Calu3 (cell line): ENCODE measurements at regions not wholly inside any gene's neighbourhood (a gene's known extent, or its start where the extent isn't known, plus 50 kb on each side); places are given as distances from the start of the nearest gene placed in this dataset.

Experiments
- BruUV-seq: library from RNA; stranded (reverse); fragments of 400-500 nt; replicated peaks from 2 replicates; lab custom pipeline; 2021; lab: Mats Ljungman, UMichigan
- CTCF ChIA-PET: fragments of 300-600 bp; sonication (Branson Sonifier 250); formaldehyde crosslinking; loops from one replicate; lab custom pipeline; 2022; ENCODE audit warnings: antibody characterized with exemption; lab: Charles Lee
- DNase-seq: peaks from one replicate; pipeline ENCODE4 v3.0.0; 2022
- H3K27ac Mint-ChIP-seq: one replicate; pipeline ENCODE4 v1.8.0; 2022; ENCODE audit warnings: mixed read lengths; ENCODE audit not compliant: unreplicated experiment
- H3K27me3 Mint-ChIP-seq: one replicate; pipeline ENCODE4 v1.8.0; 2022; ENCODE audit warnings: mixed read lengths; ENCODE audit not compliant: unreplicated experiment
- H3K36me3 Mint-ChIP-seq: one replicate; pipeline ENCODE4 v1.8.0; 2022; ENCODE audit warnings: mild to moderate bottlenecking, moderate library complexity, mixed read lengths; ENCODE audit not compliant: insufficient read depth, unreplicated experiment
- H3K4me1 Mint-ChIP-seq: one replicate; pipeline ENCODE4 v1.8.0; 2022; ENCODE audit warnings: mild to moderate bottlenecking, low read depth, mixed read lengths; ENCODE audit not compliant: unreplicated experiment
- H3K4me3 Mint-ChIP-seq: one replicate; pipeline ENCODE4 v1.8.0; 2022; ENCODE audit warnings: mild to moderate bottlenecking, low read depth, moderate library complexity, mixed read lengths; ENCODE audit not compliant: unreplicated experiment
- H3K9me3 Mint-ChIP-seq: one replicate; pipeline ENCODE4 v1.8.0; 2022; ENCODE audit warnings: low read depth, mixed read lengths; ENCODE audit not compliant: unreplicated experiment
- CTCF ChIP-seq: fragments of 200-600 bp; IDR thresholded peaks from one replicate; pipeline ENCODE4 v1.8.0; 2022; ENCODE audit warnings: antibody characterized with exemption; ENCODE audit not compliant: unreplicated experiment
- intact Hi-C: fragments of 100-400 bp; cut with micrococcal nuclease; formaldehyde crosslinking; loops from one replicate; pipeline ENCODE4 v1.10.0; 2022; ENCODE audit not compliant: unreplicated experiment

- Mint-ChIP-seq H3K9me3 (no peaks in the 10 kb centered on the region), H3K27me3 (peaks cover 85% of the 10 kb centered on the region), H3K4me1 (no peaks in the 10 kb centered on the region), H3K27ac (no peak overlapping the region), H3K36me3 (no peaks in the 10 kb centered on the region), H3K4me3 (no peak overlapping the region)
- CTCF ChIA-PET: no interaction called here
- DNase-seq: no peak
- no peak for TF ChIP-seq CTCF
- intact Hi-C loops: no loop called here
- BruUV-seq: no TSS peak
Observed at GRCh38 chr20:58600756-58601155, 50.3 kb upstream of the STX16 start.

GRCh38 chr20:58599966-58600365 lies 51.1 kb upstream of the STX16 start:
- H3K9me3 Mint-ChIP-seq: no peaks in the 10 kb centered on the region
- CTCF ChIA-PET: no interaction called here
- no peak for TF ChIP-seq CTCF
- no peak for DNase-seq
- H3K27me3 Mint-ChIP-seq: peaks cover 84% of the 10 kb centered on the region
- H3K4me3 Mint-ChIP-seq: no peak overlapping the region
- no TSS peak for BruUV-seq
- H3K4me1 Mint-ChIP-seq: no peaks in the 10 kb centered on the region
- no peak overlapping the region for H3K27ac Mint-ChIP-seq
- intact Hi-C loops: no loop called here
- H3K36me3 Mint-ChIP-seq: no peaks in the 10 kb centered on the region

GRCh38 chr20:58598211-58599015 lies 52.7 kb upstream of the STX16 start:
- Mint-ChIP-seq H3K27ac (no peak overlapping the region), H3K4me3 (no peak overlapping the region), H3K9me3 (no peaks in the 10 kb centered on the region), H3K27me3 (peaks cover 78% of the 10 kb centered on the region), H3K4me1 (no peaks in the 10 kb centered on the region), H3K36me3 (no peaks in the 10 kb centered on the region)
- CTCF ChIA-PET: no interaction called here
- DNase-seq: no peak
- intact Hi-C loops: no loop called here
- TF ChIP-seq CTCF: no peak
- BruUV-seq: no TSS peak

- Mint-ChIP-seq H3K4me1 (no peaks in the 10 kb centered on the region), H3K27me3 (peaks cover 83% of the 10 kb centered on the region), H3K9me3 (no peaks in the 10 kb centered on the region), H3K36me3 (no peaks in the 10 kb centered on the region), H3K4me3 (no peak overlapping the region), H3K27ac (no peak overlapping the region)
- CTCF ChIA-PET: no interaction called here
- TF ChIP-seq CTCF: no peak
- no TSS peak for BruUV-seq
- DNase-seq: no peak
- intact Hi-C loops: no loop called here
Observed at GRCh38 chr20:58597249-58597891, 53.7 kb upstream of the STX16 start.
